ENCODE measurements at regions not wholly inside any gene's neighbourhood (a gene's known extent, or its start where the extent isn't known, plus 50 kb on each side); places are given as distances from the start of the nearest gene placed in this dataset.

DNA sequence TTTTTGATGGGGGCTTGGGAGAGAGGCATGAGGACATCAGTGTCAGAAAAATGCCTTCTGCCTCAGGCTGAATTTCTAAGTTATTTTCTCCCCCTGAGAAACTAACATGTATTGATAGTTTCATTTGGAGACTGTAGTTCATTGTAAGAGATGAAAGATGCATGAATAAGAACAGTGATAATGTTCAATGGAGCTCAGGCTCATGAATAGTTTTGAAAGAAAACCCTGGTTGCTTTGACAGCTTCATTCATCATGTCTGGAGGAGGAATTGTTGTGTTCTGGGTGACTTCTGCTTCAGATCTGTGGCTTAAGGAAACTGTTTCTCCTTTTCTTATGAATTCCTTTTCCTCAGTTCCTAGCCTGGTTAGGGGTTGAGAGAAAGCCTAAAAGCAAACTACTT is 204.0 kb upstream of the LRRC3B start:
- H3K79me2 ChIP-seq (ENCODE audit: insufficient read depth), result no peaks in the 10 kb centered on the region
- DNase-seq, result no peak
- no peak overlapping the region for H3K27ac ChIP-seq (ENCODE audit: low read depth in 2 of 2, low read length in 1 of 2)
- no peaks in the 10 kb centered on the region for H3K4me1 ChIP-seq (ENCODE audit: control insufficient read depth in 1 of 2, insufficient read depth in 2 of 2, low read depth in 1 of 2, low read length in 1 of 2)
- no peaks in the 10 kb centered on the region for H4K20me1 ChIP-seq (ENCODE audit: insufficient read depth)
- no peak overlapping the region for H3K4me2 ChIP-seq
- H2AFZ ChIP-seq (ENCODE audit: low read depth), result no peak overlapping the region
- no peak overlapping the region for H3K4me3 ChIP-seq (ENCODE audit: low read depth in 2 of 2, low read length in 1 of 2)
- H3K9me3 ChIP-seq, result no peaks in the 10 kb centered on the region; the same call in 1 of the 2 replicates
- CTCF ChIA-PET, result no interaction called here
- no peaks in the 10 kb centered on the region for H3K9me2 ChIP-seq
- H3K9ac ChIP-seq, result no peak overlapping the region
- H3K36me3 ChIP-seq (replicated peaks in 1 of 2; ENCODE audit: control insufficient read depth in 1 of 2, insufficient read depth in 2 of 2, low read length in 1 of 2), result no peaks in the 10 kb centered on the region
- no peaks in the 10 kb centered on the region for H3K27me3 ChIP-seq (ENCODE audit: insufficient read depth)
- TF ChIP-seq, protein P1, sequence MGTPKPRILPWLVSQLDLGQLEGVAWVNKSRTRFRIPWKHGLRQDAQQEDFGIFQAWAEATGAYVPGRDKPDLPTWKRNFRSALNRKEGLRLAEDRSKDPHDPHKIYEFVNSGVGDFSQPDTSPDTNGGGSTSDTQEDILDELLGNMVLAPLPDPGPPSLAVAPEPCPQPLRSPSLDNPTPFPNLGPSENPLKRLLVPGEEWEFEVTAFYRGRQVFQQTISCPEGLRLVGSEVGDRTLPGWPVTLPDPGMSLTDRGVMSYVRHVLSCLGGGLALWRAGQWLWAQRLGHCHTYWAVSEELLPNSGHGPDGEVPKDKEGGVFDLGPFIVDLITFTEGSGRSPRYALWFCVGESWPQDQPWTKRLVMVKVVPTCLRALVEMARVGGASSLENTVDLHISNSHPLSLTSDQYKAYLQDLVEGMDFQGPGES (IDR thresholded peaks at IDR 0.05; ENCODE audit: low read depth, low read length), result no peak
- TF ChIP-seq RXRA (IDR thresholded peaks at IDR 0.05; ENCODE audit: borderline replicate concordance, low read depth), result no peak
- no peak for TF ChIP-seq FOSL2 (IDR thresholded peaks at IDR 0.05; ENCODE audit: borderline replicate concordance, low read depth)
- TF ChIP-seq NRF1 (IDR thresholded peaks at IDR 0.05; ENCODE audit: low read depth, low read length), result no peak
- TF ChIP-seq MXI1 (IDR thresholded peaks at IDR 0.05; ENCODE audit: low read depth, low read length), result no peak
- no peak for TF ChIP-seq SMC3 (IDR thresholded peaks at IDR 0.05; ENCODE audit: low read depth, low read length)
- TF ChIP-seq GABPA (IDR thresholded peaks at IDR 0.05; ENCODE audit: low read depth), result no peak
- TF ChIP-seq, protein P2, sequence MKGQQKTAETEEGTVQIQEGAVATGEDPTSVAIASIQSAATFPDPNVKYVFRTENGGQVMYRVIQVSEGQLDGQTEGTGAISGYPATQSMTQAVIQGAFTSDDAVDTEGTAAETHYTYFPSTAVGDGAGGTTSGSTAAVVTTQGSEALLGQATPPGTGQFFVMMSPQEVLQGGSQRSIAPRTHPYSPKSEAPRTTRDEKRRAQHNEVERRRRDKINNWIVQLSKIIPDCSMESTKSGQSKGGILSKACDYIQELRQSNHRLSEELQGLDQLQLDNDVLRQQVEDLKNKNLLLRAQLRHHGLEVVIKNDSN (IDR thresholded peaks at IDR 0.05; ENCODE audit: borderline replicate concordance, low read depth), result no peak
- TF ChIP-seq, protein P3, sequence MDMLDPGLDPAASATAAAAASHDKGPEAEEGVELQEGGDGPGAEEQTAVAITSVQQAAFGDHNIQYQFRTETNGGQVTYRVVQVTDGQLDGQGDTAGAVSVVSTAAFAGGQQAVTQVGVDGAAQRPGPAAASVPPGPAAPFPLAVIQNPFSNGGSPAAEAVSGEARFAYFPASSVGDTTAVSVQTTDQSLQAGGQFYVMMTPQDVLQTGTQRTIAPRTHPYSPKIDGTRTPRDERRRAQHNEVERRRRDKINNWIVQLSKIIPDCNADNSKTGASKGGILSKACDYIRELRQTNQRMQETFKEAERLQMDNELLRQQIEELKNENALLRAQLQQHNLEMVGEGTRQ (IDR thresholded peaks at IDR 0.05; ENCODE audit: borderline replicate concordance, low read depth, low read length), result no peak
- TF ChIP-seq GATA2 (CRISPR knock-in tag; IDR thresholded peaks at IDR 0.05), result no peak
- TF ChIP-seq ELF1 (IDR thresholded peaks at IDR 0.05), result no peak
- TF ChIP-seq, protein P4, sequence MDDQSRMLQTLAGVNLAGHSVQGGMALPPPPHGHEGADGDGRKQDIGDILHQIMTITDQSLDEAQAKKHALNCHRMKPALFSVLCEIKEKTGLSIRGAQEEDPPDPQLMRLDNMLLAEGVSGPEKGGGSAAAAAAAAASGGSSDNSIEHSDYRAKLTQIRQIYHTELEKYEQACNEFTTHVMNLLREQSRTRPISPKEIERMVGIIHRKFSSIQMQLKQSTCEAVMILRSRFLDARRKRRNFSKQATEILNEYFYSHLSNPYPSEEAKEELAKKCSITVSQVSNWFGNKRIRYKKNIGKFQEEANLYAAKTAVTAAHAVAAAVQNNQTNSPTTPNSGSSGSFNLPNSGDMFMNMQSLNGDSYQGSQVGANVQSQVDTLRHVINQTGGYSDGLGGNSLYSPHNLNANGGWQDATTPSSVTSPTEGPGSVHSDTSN (IDR thresholded peaks at IDR 0.05), result no peak
- no peak for TF ChIP-seq SIN3A (IDR thresholded peaks at IDR 0.05; ENCODE audit: borderline replicate concordance, low read depth, low read length)
- no peak for TF ChIP-seq EP300 (IDR thresholded peaks at IDR 0.05; ENCODE audit: borderline replicate concordance in 1 of 2, low read depth in 1 of 2, low read length in 1 of 2)
- no peak for TF ChIP-seq EZH2phosphoT487 (IDR thresholded peaks at IDR 0.05; ENCODE audit: borderline replicate concordance, low read depth)
- TF ChIP-seq FOXM1 (IDR thresholded peaks at IDR 0.05; ENCODE audit: low read depth), result no peak
- no peak for TF ChIP-seq RFX5 (IDR thresholded peaks at IDR 0.05; ENCODE audit: low read length)
- TF ChIP-seq POLR2AphosphoS5 (IDR thresholded peaks at IDR 0.05; ENCODE audit: low read depth, low read length), result no peak
- TF ChIP-seq CHD2 (IDR thresholded peaks at IDR 0.05; ENCODE audit: low read length, partially characterized antibody), result no peak
- no peaks in the 10 kb centered on the region for H3F3A ChIP-seq (replicated peaks; ENCODE audit: insufficient read depth)
- POLR2A ChIA-PET, result no interaction called here

Measured in SK-N-SH (cell line).